ENCODE measurements at regions not wholly inside any gene's neighbourhood (a gene's known extent, or its start where the extent isn't known, plus 50 kb on each side); places are given as distances from the start of the nearest gene placed in this dataset.

DNA sequence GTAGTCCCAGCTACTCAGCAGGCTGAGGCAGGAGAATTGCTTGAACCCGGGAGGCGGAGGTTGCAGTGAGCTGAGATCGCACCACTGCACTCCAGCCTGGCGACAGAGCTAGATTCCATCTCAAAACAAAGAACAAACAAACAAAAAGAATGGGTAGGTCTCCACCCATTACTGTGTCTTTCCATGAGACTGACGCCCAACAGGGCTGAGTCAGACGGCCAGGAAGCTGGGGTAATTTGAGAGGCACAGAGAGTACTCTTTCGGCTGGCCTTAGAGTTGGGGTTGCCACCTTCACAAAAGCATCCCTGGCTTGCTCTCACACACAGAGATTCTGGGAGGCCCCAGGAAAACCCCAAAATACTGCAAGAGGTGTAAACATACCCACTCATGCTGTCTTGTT, 72.0 kb upstream of the DHRSX start:
- Histone ChIP-seq H3K27ac (ENCODE audit: insufficient read depth, low read depth, low read length) (no peak overlapping the region), H3K9ac (replicated peaks; ENCODE audit: extremely low read depth, insufficient read depth, low read length) (no peak overlapping the region), H2AFZ (ENCODE audit: low read depth, low read length) (no peak overlapping the region), H3K4me1 (ENCODE audit: control insufficient read depth, extremely low read depth, insufficient read depth, low read length) (no peaks in the 10 kb centered on the region), H3K79me2 (ENCODE audit: control insufficient read depth, insufficient read depth, low read length) (no peaks in the 10 kb centered on the region), H3K9me1 (replicated peaks; ENCODE audit: control insufficient read depth, extremely low read depth, insufficient read depth, low read length) (no peaks in the 10 kb centered on the region), H3K9me3 (replicated peaks; ENCODE audit: control insufficient read depth, insufficient read depth, low read length) (no peaks in the 10 kb centered on the region), H3K4me2 (ENCODE audit: insufficient read depth, low read length) (no peak overlapping the region), H3K27me3 (ENCODE audit: control insufficient read depth in 2 of 2, insufficient read depth in 2 of 2, low read length in 2 of 2) (no peaks in the 10 kb centered on the region), H3K36me3 (ENCODE audit: control insufficient read depth in 2 of 2, extremely low read depth in 1 of 2, insufficient read depth in 2 of 2, low read length in 2 of 2) (no peaks in the 10 kb centered on the region), H3K4me3 (replicated peaks in 1 of 3; ENCODE audit: insufficient read depth in 1 of 3, low read depth in 1 of 3, low read length in 3 of 3) (no peak overlapping the region), H4K20me1 (replicated peaks; ENCODE audit: control insufficient read depth, extremely low read depth, insufficient read depth, low read length) (no peaks in the 10 kb centered on the region)
- TF ChIP-seq MYC (IDR thresholded peaks at IDR 0.05; ENCODE audit: low read depth, low read length) (no peak), EZH2 (IDR thresholded peaks at IDR 0.05; ENCODE audit: borderline replicate concordance, low read depth, low read length, severe bottlenecking) (no peak), GATA2 (IDR thresholded peaks at IDR 0.05; ENCODE audit: insufficient read depth, insufficient read length, low read depth, low read length) (no peak)
- TF ChIP-seq, protein P1, sequence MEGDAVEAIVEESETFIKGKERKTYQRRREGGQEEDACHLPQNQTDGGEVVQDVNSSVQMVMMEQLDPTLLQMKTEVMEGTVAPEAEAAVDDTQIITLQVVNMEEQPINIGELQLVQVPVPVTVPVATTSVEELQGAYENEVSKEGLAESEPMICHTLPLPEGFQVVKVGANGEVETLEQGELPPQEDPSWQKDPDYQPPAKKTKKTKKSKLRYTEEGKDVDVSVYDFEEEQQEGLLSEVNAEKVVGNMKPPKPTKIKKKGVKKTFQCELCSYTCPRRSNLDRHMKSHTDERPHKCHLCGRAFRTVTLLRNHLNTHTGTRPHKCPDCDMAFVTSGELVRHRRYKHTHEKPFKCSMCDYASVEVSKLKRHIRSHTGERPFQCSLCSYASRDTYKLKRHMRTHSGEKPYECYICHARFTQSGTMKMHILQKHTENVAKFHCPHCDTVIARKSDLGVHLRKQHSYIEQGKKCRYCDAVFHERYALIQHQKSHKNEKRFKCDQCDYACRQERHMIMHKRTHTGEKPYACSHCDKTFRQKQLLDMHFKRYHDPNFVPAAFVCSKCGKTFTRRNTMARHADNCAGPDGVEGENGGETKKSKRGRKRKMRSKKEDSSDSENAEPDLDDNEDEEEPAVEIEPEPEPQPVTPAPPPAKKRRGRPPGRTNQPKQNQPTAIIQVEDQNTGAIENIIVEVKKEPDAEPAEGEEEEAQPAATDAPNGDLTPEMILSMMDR (IDR thresholded peaks at IDR 0.05; ENCODE audit: extremely low read depth in 1 of 2, insufficient read depth in 1 of 2, low read depth in 1 of 2, low read length in 2 of 2), result no peak
- TF ChIP-seq, protein P2, sequence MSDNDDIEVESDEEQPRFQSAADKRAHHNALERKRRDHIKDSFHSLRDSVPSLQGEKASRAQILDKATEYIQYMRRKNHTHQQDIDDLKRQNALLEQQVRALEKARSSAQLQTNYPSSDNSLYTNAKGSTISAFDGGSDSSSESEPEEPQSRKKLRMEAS (IDR thresholded peaks at IDR 0.05; ENCODE audit: insufficient read depth, insufficient read length), result no peak
- BruUV-seq (replicated peaks), result no TSS peak
- POLR2A ChIA-PET, result no interaction called here
- dilution Hi-C loops (cut with MboI; ENCODE audit: extremely low pct_ligation_motif_present, low sequenced_read_pairs) (no loop called here), intact Hi-C loops (cut with micrococcal nuclease) (no loop called here)
- CTCF ChIA-PET, result no interaction called here
- DNase-seq (ENCODE audit: low read depth, low spot score), result no peak
- no peak for FAIRE-seq

DNA sequence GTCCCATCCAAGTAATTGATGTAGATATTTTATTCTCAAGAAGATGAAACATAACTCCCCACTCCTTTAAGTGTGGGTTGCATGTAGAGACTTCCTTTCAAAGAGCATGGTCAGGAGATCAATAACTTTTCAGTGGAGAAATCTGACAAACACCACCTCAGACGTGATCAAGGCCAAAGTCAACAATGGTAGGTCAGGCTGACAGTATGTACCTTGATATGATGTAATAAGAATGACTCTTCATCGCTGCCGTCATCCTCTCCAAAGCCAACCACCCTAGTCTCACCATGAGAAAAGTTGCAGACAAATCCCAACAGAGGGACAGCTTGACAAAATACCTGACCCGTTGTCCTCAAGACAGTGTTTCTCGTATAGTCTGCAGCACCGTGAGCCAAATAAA, 67.3 kb upstream of the DHRSX start:
- FAIRE-seq (no peak), DNase-seq (ENCODE audit: low read depth, low spot score) (no peak)
- no peaks in the 10 kb centered on the region for H3K9me1 ChIP-seq (replicated peaks; ENCODE audit: control insufficient read depth, extremely low read depth, insufficient read depth, low read length)
- dilution Hi-C loops (cut with MboI; ENCODE audit: extremely low pct_ligation_motif_present, low sequenced_read_pairs) (no loop called here), intact Hi-C loops (cut with micrococcal nuclease) (no loop called here)
- no peaks in the 10 kb centered on the region for H3K4me1 ChIP-seq (ENCODE audit: control insufficient read depth, extremely low read depth, insufficient read depth, low read length)
- BruUV-seq (replicated peaks), result no TSS peak
- no peak overlapping the region for H3K4me3 ChIP-seq (replicated peaks in 1 of 3; ENCODE audit: insufficient read depth in 1 of 3, low read depth in 1 of 3, low read length in 3 of 3)
- H3K36me3 ChIP-seq (ENCODE audit: control insufficient read depth in 2 of 2, extremely low read depth in 1 of 2, insufficient read depth in 2 of 2, low read length in 2 of 2), result no peaks in the 10 kb centered on the region
- no peaks in the 10 kb centered on the region for H3K27me3 ChIP-seq (ENCODE audit: control insufficient read depth in 2 of 2, insufficient read depth in 2 of 2, low read length in 2 of 2)
- no peak overlapping the region for H3K9ac ChIP-seq (replicated peaks; ENCODE audit: extremely low read depth, insufficient read depth, low read length)
- no peaks in the 10 kb centered on the region for H3K9me3 ChIP-seq (replicated peaks; ENCODE audit: control insufficient read depth, insufficient read depth, low read length)
- no peaks in the 10 kb centered on the region for H3K79me2 ChIP-seq (ENCODE audit: control insufficient read depth, insufficient read depth, low read length)
- POLR2A ChIA-PET, result no interaction called here
- no peak overlapping the region for H3K4me2 ChIP-seq (ENCODE audit: insufficient read depth, low read length)
- no peak overlapping the region for H2AFZ ChIP-seq (ENCODE audit: low read depth, low read length)
- H4K20me1 ChIP-seq (replicated peaks; ENCODE audit: control insufficient read depth, extremely low read depth, insufficient read depth, low read length), result no peaks in the 10 kb centered on the region
- TF ChIP-seq EZH2 (IDR thresholded peaks at IDR 0.05; ENCODE audit: borderline replicate concordance, low read depth, low read length, severe bottlenecking) (no peak), GATA2 (IDR thresholded peaks at IDR 0.05; ENCODE audit: insufficient read depth, insufficient read length, low read depth, low read length) (no peak), FOS (IDR thresholded peaks at IDR 0.05; ENCODE audit: borderline replicate concordance, insufficient read depth, low read length) (no peak), POLR2AphosphoS5 (IDR thresholded peaks at IDR 0.05; ENCODE audit: insufficient read depth, low read depth, low read length) (no peak), MYC (IDR thresholded peaks at IDR 0.05; ENCODE audit: low read depth, low read length) (no peak), JUN (IDR thresholded peaks at IDR 0.05; ENCODE audit: borderline replicate concordance, insufficient read depth, insufficient read length, low read depth) (no peak), POLR2A (IDR thresholded peaks at IDR 0.05; ENCODE audit: low read depth, low read length) (no peak)
- TF ChIP-seq, protein P1 (IDR thresholded peaks at IDR 0.05; ENCODE audit: extremely low read depth in 1 of 2, insufficient read depth in 1 of 2, low read depth in 1 of 2, low read length in 2 of 2), result no peak
- TF ChIP-seq, protein P2 (IDR thresholded peaks at IDR 0.05; ENCODE audit: insufficient read depth, insufficient read length), result no peak
- CTCF ChIA-PET, result no interaction called here
- H3K27ac ChIP-seq (ENCODE audit: insufficient read depth, low read depth, low read length), result no peak overlapping the region

Measured in endothelial cell of umbilical vein (primary cell).